Prostate gland (tissue), 2 donors: ENCODE measurements at regions not wholly inside any gene's neighbourhood (a gene's known extent, or its start where the extent isn't known, plus 50 kb on each side); places are given as distances from the start of the nearest gene placed in this dataset.
"Not testable (repeated sequence)": the region's sequence is repeated elsewhere in the genome, so short reads cannot be mapped to it uniquely, and the experiment has no call there.

Experiments
- DNase-seq: peaks from one replicate; pipeline ENCODE4 v3.0.0-alpha.2; 2019; ENCODE audit warnings: low spot score
- H3K27ac ChIP-seq, 2 donors: fragments of 200-600 bp; sonication (generic); 2 replicates each; pipeline ENCODE4 v1.5.1; 2017 to 2019
- H3K27me3 ChIP-seq: fragments of 200-600 bp; sonication (generic); replicated peaks from 2 replicates; pipeline ENCODE4 v1.5.1; 2019; ENCODE audit not compliant: insufficient read depth
- H3K36me3 ChIP-seq, 2 donors: fragments of 200-600 bp; sonication (generic); 1 replicate in 1 of 2; 2 replicates in 1 of 2; pipeline versions ENCODE4 v1.5.1 to v1.8.1; 2017 to 2019
- H3K4me1 ChIP-seq: fragments of 200-600 bp; sonication (generic); replicated peaks from 2 replicates; pipeline ENCODE4 v1.5.1; 2019
- H3K4me3 ChIP-seq, 2 donors: fragments of 200-600 bp; sonication (generic); 2 replicates each; pipeline ENCODE4 v1.5.1; 2017 to 2019
- H3K9me3 ChIP-seq: fragments of 200-600 bp; sonication (generic); 2 replicates; pipeline ENCODE4 v1.5.1; 2017
- POLR2A ChIP-seq: fragments of 450-650 bp; IDR thresholded peaks from one replicate; pipeline ENCODE4 v1.6.1; 2016; ENCODE audit warnings: antibody characterized with exemption, mild to moderate bottlenecking
- POLR2AphosphoS5 ChIP-seq: sonication (generic); formaldehyde crosslinking; IDR thresholded peaks from one replicate; pipeline ENCODE4 v1.6.1; 2017; ENCODE audit warnings: antibody characterized with exemption
- WGBS: methylation state at CpG from one replicate; pipeline ENCODE4 v1.1.5; 2018; 5-methylcytosine and 5-hydroxymethylcytosine counted together
- intact Hi-C: fragments of 100-400 bp; cut with DNase I; formaldehyde crosslinking; loops from one replicate; pipeline ENCODE4 v1.14.2; 2022
- TF ChIP-seq, protein P1 (sequence below), 4 experiments: fragments of 200-600 bp in 2 of 4; fragments of 450-650 bp in 2 of 4; sonication (generic) in 2 of 4; IDR thresholded peaks; 1 replicate in 3 of 4; 2 replicates in 1 of 4; pipeline ENCODE4 v1.5.1; 2016 to 2019; ENCODE audit warnings: antibody characterized with exemption in 4 of 4, mild to moderate bottlenecking in 2 of 4, moderate library complexity in 2 of 4

DNA sequence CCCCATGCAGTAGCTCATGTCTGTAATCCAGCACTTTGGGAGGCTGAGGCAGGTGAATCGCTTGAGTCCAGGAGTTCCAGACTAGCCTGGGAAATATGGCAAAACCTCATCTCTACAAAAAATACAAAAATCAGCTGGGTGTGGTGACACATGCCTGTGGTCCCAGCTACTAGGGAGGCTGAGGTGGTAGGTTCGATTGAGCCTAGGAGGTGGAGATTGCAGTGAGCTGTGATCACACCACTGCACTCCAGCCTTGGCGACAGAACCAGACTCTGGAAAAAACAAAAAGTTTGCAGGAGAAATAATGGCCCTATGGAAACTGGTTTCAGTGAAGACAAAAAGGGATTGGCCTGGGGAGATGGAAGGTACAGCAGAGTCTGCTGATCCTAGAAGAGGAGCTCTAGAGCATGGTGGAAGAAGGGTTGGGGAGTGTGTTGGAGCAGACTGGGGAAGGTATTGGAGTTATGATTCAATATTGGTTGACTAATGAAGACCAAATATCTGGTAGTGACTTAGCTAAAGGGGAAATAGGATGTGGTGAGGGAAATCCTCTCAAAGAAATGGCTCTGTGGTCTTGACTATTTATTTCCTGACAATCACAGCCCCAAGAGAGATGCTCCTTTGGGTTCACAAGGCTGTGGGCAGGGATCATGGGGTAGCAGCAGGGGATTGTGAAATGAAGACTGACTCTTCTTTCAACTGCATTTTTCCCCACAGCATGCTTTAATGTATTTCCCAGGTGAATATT is 281.9 kb downstream of the UTRN start:
- H3K27me3 ChIP-seq: no peaks in the 10 kb centered on the region
- no peaks in the 10 kb centered on the region for H3K9me3 ChIP-seq
- H3K27ac ChIP-seq: no peak overlapping the region
- WGBS: 96% methylated on average over 3 of the region's 3 CpGs
- DNase-seq: no peak
- no peaks in the 10 kb centered on the region for H3K4me1 ChIP-seq
- no peaks in the 10 kb centered on the region for H3K36me3 ChIP-seq
- no peak overlapping the region for H3K4me3 ChIP-seq
- TF ChIP-seq POLR2AphosphoS5 (no peak), POLR2A (no peak)
- TF ChIP-seq, protein P1, sequence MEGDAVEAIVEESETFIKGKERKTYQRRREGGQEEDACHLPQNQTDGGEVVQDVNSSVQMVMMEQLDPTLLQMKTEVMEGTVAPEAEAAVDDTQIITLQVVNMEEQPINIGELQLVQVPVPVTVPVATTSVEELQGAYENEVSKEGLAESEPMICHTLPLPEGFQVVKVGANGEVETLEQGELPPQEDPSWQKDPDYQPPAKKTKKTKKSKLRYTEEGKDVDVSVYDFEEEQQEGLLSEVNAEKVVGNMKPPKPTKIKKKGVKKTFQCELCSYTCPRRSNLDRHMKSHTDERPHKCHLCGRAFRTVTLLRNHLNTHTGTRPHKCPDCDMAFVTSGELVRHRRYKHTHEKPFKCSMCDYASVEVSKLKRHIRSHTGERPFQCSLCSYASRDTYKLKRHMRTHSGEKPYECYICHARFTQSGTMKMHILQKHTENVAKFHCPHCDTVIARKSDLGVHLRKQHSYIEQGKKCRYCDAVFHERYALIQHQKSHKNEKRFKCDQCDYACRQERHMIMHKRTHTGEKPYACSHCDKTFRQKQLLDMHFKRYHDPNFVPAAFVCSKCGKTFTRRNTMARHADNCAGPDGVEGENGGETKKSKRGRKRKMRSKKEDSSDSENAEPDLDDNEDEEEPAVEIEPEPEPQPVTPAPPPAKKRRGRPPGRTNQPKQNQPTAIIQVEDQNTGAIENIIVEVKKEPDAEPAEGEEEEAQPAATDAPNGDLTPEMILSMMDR (IDR thresholded peaks at IDR 0.05): no peak
- intact Hi-C loops: no loop called here

DNA sequence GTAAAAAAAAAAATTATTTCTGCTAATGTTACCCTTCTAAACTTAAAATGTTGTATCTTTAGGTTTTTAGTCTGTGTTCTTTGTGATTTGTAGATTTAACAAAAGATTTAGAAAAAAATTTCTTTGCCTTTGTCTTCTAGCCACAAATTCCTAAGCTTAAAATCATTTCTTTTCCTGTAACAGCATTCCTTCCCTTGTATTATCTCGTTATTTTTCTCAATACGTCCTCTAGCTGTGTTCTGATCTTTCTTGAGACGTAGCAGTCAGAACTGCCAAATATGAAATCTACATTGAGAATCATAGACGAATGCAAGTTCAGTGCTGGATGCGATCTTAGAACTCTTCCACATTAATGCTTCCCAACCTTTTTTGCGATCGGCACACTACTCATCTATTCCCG is 283.1 kb downstream of the UTRN start:
- WGBS: 92% methylated on average over 8 of the region's 8 CpGs
- H3K4me3 ChIP-seq: no peak overlapping the region
- no peaks in the 10 kb centered on the region for H3K4me1 ChIP-seq
- no peaks in the 10 kb centered on the region for H3K36me3 ChIP-seq
- no peak overlapping the region for H3K27ac ChIP-seq
- intact Hi-C loops: no loop called here
- TF ChIP-seq, protein P1 (IDR thresholded peaks at IDR 0.05): no peak
- TF ChIP-seq POLR2AphosphoS5 (no peak), POLR2A (no peak)
- no peak for DNase-seq
- no peaks in the 10 kb centered on the region for H3K27me3 ChIP-seq
- no peaks in the 10 kb centered on the region for H3K9me3 ChIP-seq

DNA sequence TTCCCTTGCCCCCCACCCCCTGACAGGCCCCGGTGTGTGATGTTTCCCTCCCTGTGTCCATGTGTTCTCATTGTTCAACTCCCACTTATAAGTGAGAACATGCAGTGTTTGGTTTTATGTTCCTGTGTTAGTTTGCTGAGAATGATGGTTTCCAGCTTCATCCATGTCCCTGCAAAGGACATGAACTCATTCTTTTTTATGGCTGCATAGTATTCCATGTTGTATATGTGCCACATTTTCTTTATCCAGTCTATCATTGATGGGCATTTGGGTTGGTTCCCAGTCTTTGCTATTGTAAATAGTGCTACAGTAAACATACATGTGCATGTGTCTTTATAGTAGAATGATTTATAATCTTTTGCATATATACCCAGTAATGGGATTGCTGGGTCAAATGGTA is 287.4 kb downstream of the UTRN start:
- H3K9me3 ChIP-seq, DNase-seq, H3K4me3 ChIP-seq, intact Hi-C loops, H3K36me3 ChIP-seq, H3K4me1 ChIP-seq, H3K27me3 ChIP-seq, H3K27ac ChIP-seq: not testable (repeated sequence)
- WGBS: 88% methylated on average over 1 of the region's 1 CpG

DNA sequence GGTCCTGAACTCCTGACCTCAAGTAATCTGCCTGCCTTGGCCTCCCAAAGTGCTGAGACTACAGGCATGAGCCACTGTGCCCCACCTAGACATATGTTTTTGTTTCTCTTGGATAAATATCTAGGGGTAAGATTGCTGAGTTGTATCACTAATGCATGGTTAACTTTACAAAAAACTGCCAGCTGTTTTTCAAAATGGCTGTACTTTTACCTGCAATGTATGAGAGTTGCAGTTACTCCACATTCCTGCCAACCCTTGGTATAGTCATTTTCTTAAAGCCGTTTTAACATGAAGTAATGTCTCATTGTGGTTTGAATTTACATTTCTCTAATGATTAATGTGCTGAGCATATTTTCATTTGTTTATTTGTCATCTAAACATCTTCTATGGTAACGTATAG is 289.7 kb downstream of the UTRN start:
- Histone ChIP-seq H3K4me1 (no peaks in the 10 kb centered on the region), H3K9me3 (no peaks in the 10 kb centered on the region), H3K27ac (no peak overlapping the region), H3K27me3 (no peaks in the 10 kb centered on the region), H3K4me3 (no peak overlapping the region), H3K36me3 (no peaks in the 10 kb centered on the region)
- no peak for DNase-seq
- 95% methylated on average over 2 of the region's 2 CpGs for WGBS
- TF ChIP-seq, protein P1 (IDR thresholded peaks at IDR 0.05): no peak
- TF ChIP-seq POLR2AphosphoS5 (no peak), POLR2A (no peak)
- intact Hi-C loops: no loop called here

DNA sequence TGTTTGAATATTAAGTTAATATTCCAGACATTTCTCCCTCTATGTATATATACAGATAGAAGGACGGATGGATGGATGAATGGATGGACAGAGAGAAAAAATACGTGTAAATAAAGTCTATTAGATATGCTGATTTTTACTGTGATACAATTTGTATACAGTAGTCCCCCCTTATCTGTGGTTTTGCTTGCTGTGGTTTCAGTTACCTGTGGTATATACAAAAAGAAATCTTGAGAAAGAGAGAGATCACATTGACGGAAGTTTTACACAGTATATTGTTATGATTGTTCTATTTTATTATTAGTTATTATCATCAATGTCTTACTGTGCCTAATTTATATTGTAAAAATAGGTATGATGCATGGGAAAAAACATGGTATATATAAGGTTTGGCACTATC is 290.2 kb downstream of the UTRN start:
- Histone ChIP-seq H3K36me3 (no peaks in the 10 kb centered on the region), H3K4me3 (no peak overlapping the region), H3K4me1 (no peaks in the 10 kb centered on the region), H3K9me3 (no peaks in the 10 kb centered on the region), H3K27me3 (no peaks in the 10 kb centered on the region), H3K27ac (no peak overlapping the region)
- 94% methylated on average over 3 of the region's 3 CpGs for WGBS
- TF ChIP-seq, protein P1 (IDR thresholded peaks at IDR 0.05): no peak
- TF ChIP-seq POLR2A: no peak
- no peak for TF ChIP-seq POLR2AphosphoS5
- intact Hi-C loops: no loop called here
- no peak for DNase-seq
